ENCODE measurements at regions not wholly inside any gene's neighbourhood (a gene's known extent, or its start where the extent isn't known, plus 50 kb on each side); places are given as distances from the start of the nearest gene placed in this dataset.

DNA sequence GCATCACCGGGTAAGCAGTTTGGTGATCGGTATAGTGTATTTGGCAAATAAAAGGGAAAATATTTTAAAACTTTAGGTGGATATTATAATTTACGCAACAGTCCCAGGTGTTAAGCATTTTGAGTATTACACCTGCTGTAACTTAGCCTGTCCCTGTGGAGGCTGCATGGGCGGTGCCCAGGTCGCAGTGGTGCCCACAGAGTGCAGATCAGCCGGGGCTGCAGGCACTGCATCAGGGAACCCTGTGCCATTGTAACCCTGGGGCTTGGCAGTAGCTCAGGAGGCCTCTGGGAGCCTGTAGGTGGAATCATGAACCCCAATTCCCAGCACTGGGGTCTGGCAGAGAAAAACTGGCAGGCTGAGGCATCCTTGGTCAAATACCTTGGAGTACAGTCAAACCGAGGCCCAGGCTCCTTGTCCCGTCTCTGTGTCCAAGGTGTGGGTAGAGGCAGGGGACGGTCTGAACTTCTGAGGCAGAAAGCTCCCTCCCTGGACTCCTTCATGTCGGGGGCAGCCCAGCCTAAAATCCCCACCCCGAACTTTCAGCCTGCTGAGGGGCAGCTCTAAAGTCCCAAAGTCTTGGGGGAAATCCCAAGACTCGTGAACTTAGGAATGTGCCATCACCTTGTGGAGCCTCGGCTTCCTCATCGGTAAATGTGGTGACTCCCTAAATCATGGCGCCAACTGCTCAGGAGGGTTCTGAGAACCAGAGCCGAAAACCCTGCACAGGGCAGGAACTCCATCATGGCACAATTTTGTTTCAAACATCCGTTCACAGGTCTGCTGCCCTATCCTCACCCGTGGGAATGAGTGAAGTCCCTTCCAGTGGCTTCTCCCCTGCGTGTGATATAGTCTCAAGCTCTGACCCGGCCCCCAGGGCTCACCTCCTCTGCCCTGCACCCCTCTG lies 85.7 kb downstream of the INHBB start:
- TF ChIP-seq, protein P1, sequence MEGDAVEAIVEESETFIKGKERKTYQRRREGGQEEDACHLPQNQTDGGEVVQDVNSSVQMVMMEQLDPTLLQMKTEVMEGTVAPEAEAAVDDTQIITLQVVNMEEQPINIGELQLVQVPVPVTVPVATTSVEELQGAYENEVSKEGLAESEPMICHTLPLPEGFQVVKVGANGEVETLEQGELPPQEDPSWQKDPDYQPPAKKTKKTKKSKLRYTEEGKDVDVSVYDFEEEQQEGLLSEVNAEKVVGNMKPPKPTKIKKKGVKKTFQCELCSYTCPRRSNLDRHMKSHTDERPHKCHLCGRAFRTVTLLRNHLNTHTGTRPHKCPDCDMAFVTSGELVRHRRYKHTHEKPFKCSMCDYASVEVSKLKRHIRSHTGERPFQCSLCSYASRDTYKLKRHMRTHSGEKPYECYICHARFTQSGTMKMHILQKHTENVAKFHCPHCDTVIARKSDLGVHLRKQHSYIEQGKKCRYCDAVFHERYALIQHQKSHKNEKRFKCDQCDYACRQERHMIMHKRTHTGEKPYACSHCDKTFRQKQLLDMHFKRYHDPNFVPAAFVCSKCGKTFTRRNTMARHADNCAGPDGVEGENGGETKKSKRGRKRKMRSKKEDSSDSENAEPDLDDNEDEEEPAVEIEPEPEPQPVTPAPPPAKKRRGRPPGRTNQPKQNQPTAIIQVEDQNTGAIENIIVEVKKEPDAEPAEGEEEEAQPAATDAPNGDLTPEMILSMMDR (conservative IDR thresholded peaks at IDR 0.05; ENCODE audit: low read depth, low read length), result no peak
- TF ChIP-seq EZH2 (IDR thresholded peaks at IDR 0.05; ENCODE audit: borderline replicate concordance, low read depth, low read length, poor library complexity, severe bottlenecking), result no peak
- ChIA-PET CTCF (no interaction called here), POLR2A (ENCODE audit: low non-redundant PET) (no interaction called here)
- intact Hi-C loops (cut with micrococcal nuclease; ENCODE audit: unreplicated experiment), result no loop called here
- Histone ChIP-seq H3K27me3 (replicated peaks; ENCODE audit: insufficient read depth, low read depth, low read length, poor library complexity) (no peaks in the 10 kb centered on the region), H3K4me1 (ENCODE audit: insufficient read depth, low read length, poor library complexity, severe bottlenecking) (no peaks in the 10 kb centered on the region), H3K27ac (ENCODE audit: low read depth, low read length, poor library complexity, severe bottlenecking) (no peak overlapping the region), H3K9me3 (ENCODE audit: low read depth, low read length, poor library complexity, severe bottlenecking) (no peaks in the 10 kb centered on the region), H3K4me3 (ENCODE audit: low read depth, low read length, poor library complexity, severe bottlenecking) (no peak overlapping the region), H3K36me3 (ENCODE audit: insufficient read depth, low read length, poor library complexity, severe bottlenecking) (no peaks in the 10 kb centered on the region)
- DNase-seq (ENCODE audit: low spot score), result no peak
- no TSS peak for BruUV-seq (replicated peaks)

DNA sequence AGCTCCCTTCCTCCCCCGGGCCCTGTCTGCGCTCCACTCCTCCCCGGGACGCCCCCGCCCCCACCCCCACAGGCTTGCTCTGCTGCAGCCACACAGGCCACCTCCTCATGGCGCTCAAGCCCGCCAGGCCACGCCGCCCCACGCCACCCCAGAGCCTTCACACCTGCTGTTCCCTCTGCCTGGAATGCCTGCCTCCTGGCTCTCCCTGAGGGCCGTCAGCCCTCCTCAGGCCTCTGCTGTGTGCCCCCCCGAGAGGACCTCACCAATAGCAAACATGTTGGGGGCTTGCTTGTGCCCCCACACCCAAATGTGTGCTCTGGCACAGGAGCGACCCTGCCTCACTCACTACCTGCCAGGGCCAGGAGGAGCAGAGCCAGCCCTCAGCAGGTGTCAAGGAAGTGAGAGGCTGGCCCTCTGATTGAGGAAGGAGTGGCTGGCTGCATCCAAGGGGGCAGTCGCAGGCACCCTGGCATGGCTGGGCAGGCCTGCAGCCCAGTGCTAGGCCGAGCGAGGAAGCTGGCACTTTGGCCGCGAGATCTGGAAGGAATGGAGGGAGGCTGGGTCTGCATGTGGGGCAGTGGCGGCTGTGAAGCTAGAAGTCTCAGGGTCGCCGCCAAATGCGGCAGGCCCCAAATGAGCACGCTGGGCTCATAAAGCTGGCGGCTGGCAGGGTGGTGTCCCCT lies 86.5 kb downstream of the INHBB start:
- no peak for DNase-seq (ENCODE audit: low spot score)
- intact Hi-C loops (cut with micrococcal nuclease; ENCODE audit: unreplicated experiment), result no loop called here
- CTCF ChIA-PET, result no interaction called here
- Histone ChIP-seq H3K27me3 (replicated peaks; ENCODE audit: insufficient read depth, low read depth, low read length, poor library complexity) (no peaks in the 10 kb centered on the region), H3K4me1 (ENCODE audit: insufficient read depth, low read length, poor library complexity, severe bottlenecking) (no peaks in the 10 kb centered on the region), H3K36me3 (ENCODE audit: insufficient read depth, low read length, poor library complexity, severe bottlenecking) (no peaks in the 10 kb centered on the region), H3K9me3 (ENCODE audit: low read depth, low read length, poor library complexity, severe bottlenecking) (no peaks in the 10 kb centered on the region), H3K4me3 (ENCODE audit: low read depth, low read length, poor library complexity, severe bottlenecking) (no peak overlapping the region), H3K27ac (ENCODE audit: low read depth, low read length, poor library complexity, severe bottlenecking) (no peak overlapping the region)
- POLR2A ChIA-PET (ENCODE audit: low non-redundant PET), result no interaction called here
- no TSS peak for BruUV-seq (replicated peaks)
- no peak for TF ChIP-seq EZH2 (IDR thresholded peaks at IDR 0.05; ENCODE audit: borderline replicate concordance, low read depth, low read length, poor library complexity, severe bottlenecking)
- TF ChIP-seq, protein P1 (conservative IDR thresholded peaks at IDR 0.05; ENCODE audit: low read depth, low read length), result no peak

DNA sequence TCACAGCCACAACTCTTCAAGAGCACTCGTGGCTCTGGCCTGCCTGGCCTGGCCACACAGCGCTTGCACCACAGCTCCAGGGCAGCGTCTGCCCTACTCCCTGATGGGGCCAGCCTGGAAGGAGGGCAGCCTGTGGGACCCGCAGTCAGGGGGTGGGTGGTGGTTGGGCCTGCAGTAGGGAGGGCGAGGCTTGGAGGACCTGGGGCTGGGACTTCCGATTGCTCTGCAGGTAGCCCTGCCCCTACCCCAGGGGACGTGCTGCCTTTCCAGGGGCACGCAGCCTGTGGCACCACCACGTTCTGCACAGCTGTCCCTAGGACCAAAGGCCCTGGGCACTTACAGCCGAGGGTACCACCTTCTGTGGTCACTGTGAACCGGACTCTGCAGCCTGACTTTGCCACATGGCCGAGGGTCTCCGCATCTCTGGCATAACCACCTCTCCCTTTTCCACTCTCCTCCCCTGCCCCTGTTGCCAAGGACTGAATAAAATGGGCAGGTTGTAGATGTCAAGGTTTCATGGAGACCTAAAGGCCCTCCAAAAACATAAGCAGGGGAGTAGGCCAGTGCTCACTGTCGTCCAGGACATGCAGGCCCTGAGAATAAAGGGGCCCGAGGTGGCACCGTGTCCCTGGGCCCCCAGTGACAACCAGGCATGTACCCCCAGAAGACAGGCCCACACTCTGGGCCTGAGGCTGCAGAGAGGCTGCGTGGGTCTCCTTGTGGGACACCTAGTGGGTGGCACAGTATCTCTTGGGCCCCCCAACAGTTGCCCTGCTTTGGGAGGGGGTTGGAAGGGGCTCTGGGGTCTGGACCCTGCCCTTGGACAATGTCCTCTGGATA lies 87.3 kb downstream of the INHBB start:
- H3K9me3 ChIP-seq (ENCODE audit: low read depth, low read length, poor library complexity, severe bottlenecking), result no peaks in the 10 kb centered on the region
- no peak for DNase-seq (ENCODE audit: low spot score)
- BruUV-seq (replicated peaks), result no TSS peak
- intact Hi-C loops (cut with micrococcal nuclease; ENCODE audit: unreplicated experiment), result no loop called here
- no peaks in the 10 kb centered on the region for H3K36me3 ChIP-seq (ENCODE audit: insufficient read depth, low read length, poor library complexity, severe bottlenecking)
- ChIA-PET POLR2A (ENCODE audit: low non-redundant PET) (no interaction called here), CTCF (no interaction called here)
- H3K4me1 ChIP-seq (ENCODE audit: insufficient read depth, low read length, poor library complexity, severe bottlenecking), result no peaks in the 10 kb centered on the region
- no peaks in the 10 kb centered on the region for H3K27me3 ChIP-seq (replicated peaks; ENCODE audit: insufficient read depth, low read depth, low read length, poor library complexity)
- TF ChIP-seq EZH2 (IDR thresholded peaks at IDR 0.05; ENCODE audit: borderline replicate concordance, low read depth, low read length, poor library complexity, severe bottlenecking), result no peak
- TF ChIP-seq, protein P1 (conservative IDR thresholded peaks at IDR 0.05; ENCODE audit: low read depth, low read length), result no peak
- H3K27ac ChIP-seq (ENCODE audit: low read depth, low read length, poor library complexity, severe bottlenecking), result no peak overlapping the region
- H3K4me3 ChIP-seq (ENCODE audit: low read depth, low read length, poor library complexity, severe bottlenecking), result no peak overlapping the region
